Rectal smooth muscle tissue (tissue), 1 donor: ENCODE measurements at regions not wholly inside any gene's neighbourhood (a gene's known extent, or its start where the extent isn't known, plus 50 kb on each side); places are given as distances from the start of the nearest gene placed in this dataset.

Experiments
- H3K27ac ChIP-seq: one replicate; pipeline ENCODE4 v1.7.0; 2013; ENCODE audit warnings: low read depth, low read length, inconsistent platforms
- H3K27me3 ChIP-seq: one replicate; pipeline ENCODE4 v1.7.0; 2013; ENCODE audit warnings: low read length; ENCODE audit not compliant: control insufficient read depth, insufficient read depth
- H3K36me3 ChIP-seq: one replicate; pipeline ENCODE4 v1.7.0; 2013; ENCODE audit warnings: low read length; ENCODE audit not compliant: control insufficient read depth, insufficient read depth
- H3K4me1 ChIP-seq: one replicate; pipeline ENCODE4 v1.7.0; 2013; ENCODE audit warnings: low read length; ENCODE audit not compliant: control insufficient read depth, insufficient read depth
- H3K4me3 ChIP-seq: one replicate; pipeline ENCODE4 v1.7.0; 2013; ENCODE audit warnings: low read length
- H3K9ac ChIP-seq: one replicate; pipeline ENCODE4 v1.7.0; 2013; ENCODE audit warnings: low read length

GRCh38 chr13:106381091-106381490, 154.4 kb downstream of the EFNB2 start:
- Histone ChIP-seq H3K9ac (no peak overlapping the region), H3K27me3 (no peaks in the 10 kb centered on the region), H3K4me3 (no peak overlapping the region), H3K27ac (no peak overlapping the region), H3K4me1 (no peaks in the 10 kb centered on the region), H3K36me3 (no peaks in the 10 kb centered on the region)

DNA sequence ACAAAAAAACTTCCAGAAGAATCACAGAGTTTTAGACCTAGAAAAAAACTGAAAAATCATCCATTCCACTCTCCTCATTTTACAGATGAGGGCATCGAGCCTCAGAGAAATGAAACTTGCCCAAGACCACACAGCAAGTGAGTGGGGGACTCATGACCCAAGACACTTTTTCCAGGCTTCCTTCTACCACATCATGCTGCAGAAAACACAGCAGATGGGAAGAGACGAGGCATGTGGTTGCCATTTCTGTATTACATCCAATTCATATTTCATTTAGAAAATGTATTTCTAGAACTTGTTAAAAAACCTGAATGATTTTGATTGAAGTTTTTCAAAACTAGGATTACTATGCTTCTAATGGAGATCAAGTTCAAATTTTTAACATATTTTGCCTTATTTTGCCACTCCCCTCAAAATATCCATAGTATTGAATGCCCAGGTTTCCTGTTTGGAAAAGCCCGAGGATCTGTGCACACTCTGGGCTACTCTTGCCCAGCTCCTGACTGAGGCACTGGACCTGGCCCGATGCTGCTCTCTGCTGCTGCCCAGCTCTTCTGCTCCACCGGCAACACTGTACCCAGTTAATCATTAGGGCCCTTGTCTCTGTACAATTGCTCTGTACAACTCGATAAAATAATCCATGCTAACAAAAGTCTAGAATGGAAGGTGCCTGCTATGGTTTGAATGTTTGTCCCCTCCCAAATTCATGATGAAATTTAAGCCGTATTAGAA, 157.4 kb downstream of the EFNB2 start:
- Histone ChIP-seq H3K9ac (no peak overlapping the region), H3K4me3 (no peak overlapping the region), H3K4me1 (no peaks in the 10 kb centered on the region)

DNA sequence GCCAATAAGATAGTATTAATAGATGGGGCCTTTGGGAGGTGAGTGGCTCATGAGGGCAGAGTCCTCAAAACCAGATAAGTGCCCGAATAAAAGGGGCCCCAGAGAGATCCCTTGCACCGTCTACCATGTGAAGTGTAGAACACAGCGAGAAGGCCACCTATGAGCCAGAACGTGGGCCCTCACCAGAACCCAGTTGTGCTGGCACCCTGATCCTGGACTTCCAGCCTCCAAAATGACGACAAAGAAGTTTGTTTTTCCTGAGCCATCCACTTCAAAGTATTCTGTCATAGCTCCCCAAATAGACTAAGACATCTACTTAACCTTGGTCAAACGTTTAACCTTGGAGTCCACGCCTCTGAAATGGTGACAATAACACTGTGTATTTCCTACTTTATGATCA, 158.1 kb downstream of the EFNB2 start:
- no peak overlapping the region for H3K4me3 ChIP-seq
- no peaks in the 10 kb centered on the region for H3K27me3 ChIP-seq
- H3K4me1 ChIP-seq: peaks cover 1% of the 10 kb centered on the region

More for the DNA sequence above, 157.4 kb downstream of the EFNB2 start:
- H3K27me3 ChIP-seq: no peaks in the 10 kb centered on the region
- H3K27ac ChIP-seq: no peak overlapping the region
- no peaks in the 10 kb centered on the region for H3K36me3 ChIP-seq

DNA sequence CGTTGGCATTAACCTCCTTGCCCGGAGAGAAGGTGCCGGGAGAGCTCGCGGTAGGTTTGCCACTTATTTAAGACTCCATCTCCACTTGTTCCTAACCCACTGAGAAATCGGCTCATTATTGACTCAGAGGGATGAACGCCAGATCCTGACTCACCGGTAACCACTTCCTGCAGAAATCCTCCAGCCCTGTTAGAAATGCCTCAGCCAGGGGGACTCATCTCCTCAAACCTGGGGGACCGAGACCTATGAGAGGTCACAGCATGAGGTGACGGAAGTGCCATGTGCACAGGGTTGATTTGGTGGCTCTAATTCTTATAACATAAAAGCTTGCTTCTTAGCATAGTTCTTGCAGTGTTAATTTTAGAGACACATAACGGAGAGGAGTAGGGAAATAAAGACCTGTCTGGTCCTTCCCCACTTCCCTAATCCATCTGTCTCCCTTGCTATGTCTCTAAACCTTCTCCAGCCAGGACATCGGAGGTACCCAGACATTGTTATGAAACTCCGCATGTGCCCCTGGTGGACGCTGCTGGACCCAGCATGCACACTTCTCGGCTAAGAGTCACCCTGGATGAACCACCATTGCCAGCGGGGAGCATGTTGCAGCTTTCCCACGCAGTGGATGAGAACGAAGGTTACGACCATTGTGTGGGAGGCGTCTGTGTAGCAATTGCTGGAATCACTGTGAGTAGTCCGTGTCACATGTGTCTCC, 158.9 kb downstream of the EFNB2 start:
- no peaks in the 10 kb centered on the region for H3K36me3 ChIP-seq
- H3K27ac ChIP-seq: no peak overlapping the region
- H3K9ac ChIP-seq: no peak overlapping the region
- no peaks in the 10 kb centered on the region for H3K27me3 ChIP-seq
- H3K4me1 ChIP-seq: peaks cover 3% of the 10 kb centered on the region
- H3K4me3 ChIP-seq: no peak overlapping the region

More for the DNA sequence above, 158.1 kb downstream of the EFNB2 start:
- Histone ChIP-seq H3K36me3 (no peaks in the 10 kb centered on the region), H3K9ac (no peak overlapping the region), H3K27ac (no peak overlapping the region)

- H3K27ac ChIP-seq: no peak overlapping the region
- no peaks in the 10 kb centered on the region for H3K27me3 ChIP-seq
- H3K4me1 ChIP-seq: peaks cover 3% of the 10 kb centered on the region
- no peaks in the 10 kb centered on the region for H3K36me3 ChIP-seq
- H3K9ac ChIP-seq: no peak overlapping the region
- no peak overlapping the region for H3K4me3 ChIP-seq
Measured at GRCh38 chr13:106375085-106375484, 160.4 kb downstream of the EFNB2 start.

- Histone ChIP-seq H3K36me3 (no peaks in the 10 kb centered on the region), H3K9ac (no peak overlapping the region), H3K4me1 (peaks cover 3% of the 10 kb centered on the region), H3K4me3 (no peak overlapping the region), H3K27me3 (no peaks in the 10 kb centered on the region), H3K27ac (peak overlapping the region; percentile 21)
Measured at GRCh38 chr13:106374631-106375030, 160.8 kb downstream of the EFNB2 start.

GRCh38 chr13:106373989-106374572, 161.4 kb downstream of the EFNB2 start:
- peaks cover 3% of the 10 kb centered on the region for H3K4me1 ChIP-seq
- H3K9ac ChIP-seq: no peak overlapping the region
- no peaks in the 10 kb centered on the region for H3K36me3 ChIP-seq
- no peak overlapping the region for H3K4me3 ChIP-seq
- H3K27me3 ChIP-seq: no peaks in the 10 kb centered on the region
- H3K27ac ChIP-seq: no peak overlapping the region

DNA sequence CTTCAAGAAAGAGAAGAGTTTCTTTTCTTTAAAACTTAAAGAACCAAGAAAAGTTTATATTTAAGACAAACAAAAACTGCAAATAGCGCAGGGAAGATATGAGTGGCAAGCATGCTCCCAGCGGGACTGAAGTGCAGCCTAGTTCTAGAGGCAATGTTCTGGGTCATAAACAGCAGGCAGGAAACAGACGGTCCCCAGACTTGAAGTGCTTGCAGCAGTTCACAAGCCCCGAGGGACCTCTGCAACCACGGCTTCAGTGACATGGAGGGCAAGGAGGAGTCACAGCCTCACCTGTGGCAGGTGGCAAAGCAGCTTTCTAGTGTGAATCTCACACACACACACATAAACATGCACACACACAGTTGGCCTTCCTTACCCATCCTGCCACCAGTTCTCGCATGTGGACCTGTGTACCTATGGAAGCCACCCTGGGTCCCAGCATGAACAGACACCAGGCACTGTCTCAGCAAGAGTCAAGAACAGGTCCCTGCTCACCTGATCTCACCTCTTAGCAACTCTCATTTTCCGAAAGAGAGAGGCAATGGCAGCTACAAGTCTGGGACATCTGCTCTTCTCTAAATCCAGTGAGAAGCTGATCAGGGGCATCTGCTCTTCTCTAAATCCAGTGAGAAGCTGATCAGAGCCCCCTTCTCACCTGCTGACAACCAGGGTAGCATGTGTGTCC, 162.0 kb downstream of the EFNB2 start:
- Histone ChIP-seq H3K4me3 (no peak overlapping the region), H3K9ac (no peak overlapping the region), H3K27ac (no peak overlapping the region), H3K4me1 (peaks cover 3% of the 10 kb centered on the region), H3K27me3 (no peaks in the 10 kb centered on the region), H3K36me3 (no peaks in the 10 kb centered on the region)

- H3K36me3 ChIP-seq: no peaks in the 10 kb centered on the region
- no peaks in the 10 kb centered on the region for H3K27me3 ChIP-seq
- H3K27ac ChIP-seq: peak overlapping the region; percentile 0
- peaks cover 3% of the 10 kb centered on the region for H3K4me1 ChIP-seq
- H3K9ac ChIP-seq: no peak overlapping the region
- no peak overlapping the region for H3K4me3 ChIP-seq
Measured at GRCh38 chr13:106372199-106373155, 163.0 kb downstream of the EFNB2 start.

GRCh38 chr13:106371024-106371423, 164.4 kb downstream of the EFNB2 start:
- no peaks in the 10 kb centered on the region for H3K36me3 ChIP-seq
- H3K27ac ChIP-seq: no peak overlapping the region
- no peak overlapping the region for H3K4me3 ChIP-seq
- peaks cover 3% of the 10 kb centered on the region for H3K4me1 ChIP-seq
- no peaks in the 10 kb centered on the region for H3K27me3 ChIP-seq
- H3K9ac ChIP-seq: no peak overlapping the region

- Histone ChIP-seq H3K4me1 (peaks cover 3% of the 10 kb centered on the region), H3K27ac (no peak overlapping the region), H3K9ac (no peak overlapping the region), H3K27me3 (no peaks in the 10 kb centered on the region), H3K36me3 (no peaks in the 10 kb centered on the region), H3K4me3 (no peak overlapping the region)
Measured at GRCh38 chr13:106369858-106370257, 165.6 kb downstream of the EFNB2 start.
